ENCODE measurements at regions not wholly inside any gene's neighbourhood (a gene's known extent, or its start where the extent isn't known, plus 50 kb on each side); places are given as distances from the start of the nearest gene placed in this dataset.

- no peaks in the 10 kb centered on the region for H3K36me3 ChIP-seq (ENCODE audit: control insufficient read depth, insufficient read depth, low read length)
Measured at GRCh38 chrX:20461002-20461401, 194.3 kb upstream of the RPS6KA3 start.

GRCh38 chrX:20459410-20460350 is 193.0 kb upstream of the RPS6KA3 start:
- H3K4me3 Mint-ChIP-seq (ENCODE audit: unreplicated experiment) = no peak overlapping the region
- no peaks in the 10 kb centered on the region for H3K36me3 Mint-ChIP-seq (ENCODE audit: insufficient read depth, unreplicated experiment)
- no peaks in the 10 kb centered on the region for H3K4me1 Mint-ChIP-seq (ENCODE audit: low read depth, unreplicated experiment)
- no peak overlapping the region for H3K27ac Mint-ChIP-seq (ENCODE audit: unreplicated experiment)
- H3K4me1 ChIP-seq = no peaks in the 10 kb centered on the region
- intact Hi-C loops (cut with micrococcal nuclease; ENCODE audit: unreplicated experiment) = no loop called here
- POLR2A ChIA-PET = no interaction called here
- H3K9me3 Mint-ChIP-seq (ENCODE audit: unreplicated experiment) = no peaks in the 10 kb centered on the region
- H3K36me3 ChIP-seq (ENCODE audit: control insufficient read depth, insufficient read depth, low read length) = no peaks in the 10 kb centered on the region
- H3K27me3 ChIP-seq (replicated peaks; ENCODE audit: control insufficient read depth, insufficient read depth, low read length) = no peaks in the 10 kb centered on the region
- CTCF ChIA-PET = no interaction called here
- no peaks in the 10 kb centered on the region for H3K27me3 Mint-ChIP-seq (ENCODE audit: insufficient read depth, unreplicated experiment)
- no peak overlapping the region for H3K4me3 ChIP-seq (ENCODE audit: low read depth, low read length)
- no TSS peak for BruUV-seq (replicated peaks)
- TF ChIP-seq CTCF (IDR thresholded peaks at IDR 0.05; ENCODE audit: insufficient read depth in 1 of 2, low read depth in 1 of 2, low read length in 1 of 2, severe bottlenecking in 1 of 2, unreplicated experiment in 1 of 2) = no peak
- no peak for DNase-seq
- no peaks in the 10 kb centered on the region for H3K9me3 ChIP-seq

More at GRCh38 chrX:20461002-20461401, 194.3 kb upstream of the RPS6KA3 start:
- no peaks in the 10 kb centered on the region for H3K27me3 Mint-ChIP-seq (ENCODE audit: insufficient read depth, unreplicated experiment)
- no peak overlapping the region for H3K27ac Mint-ChIP-seq (ENCODE audit: unreplicated experiment)
- Histone ChIP-seq H3K27me3 (replicated peaks; ENCODE audit: control insufficient read depth, insufficient read depth, low read length) (no peaks in the 10 kb centered on the region), H3K9me3 (no peaks in the 10 kb centered on the region), H3K4me3 (ENCODE audit: low read depth, low read length) (no peak overlapping the region), H3K4me1 (no peaks in the 10 kb centered on the region)
- ChIA-PET POLR2A (no interaction called here), CTCF (no interaction called here)
- BruUV-seq (replicated peaks) = no TSS peak
- TF ChIP-seq CTCF (IDR thresholded peaks at IDR 0.05; ENCODE audit: insufficient read depth in 1 of 2, low read depth in 1 of 2, low read length in 1 of 2, severe bottlenecking in 1 of 2, unreplicated experiment in 1 of 2) = no peak
- H3K36me3 Mint-ChIP-seq (ENCODE audit: insufficient read depth, unreplicated experiment) = no peaks in the 10 kb centered on the region
- H3K4me3 Mint-ChIP-seq (ENCODE audit: unreplicated experiment) = no peak overlapping the region
- intact Hi-C loops (cut with micrococcal nuclease; ENCODE audit: unreplicated experiment) = no loop called here
- H3K9me3 Mint-ChIP-seq (ENCODE audit: unreplicated experiment) = no peaks in the 10 kb centered on the region
- no peak for DNase-seq
- no peaks in the 10 kb centered on the region for H3K4me1 Mint-ChIP-seq (ENCODE audit: low read depth, unreplicated experiment)

- no peaks in the 10 kb centered on the region for H3K36me3 Mint-ChIP-seq (ENCODE audit: insufficient read depth, unreplicated experiment)
- H3K27me3 Mint-ChIP-seq (ENCODE audit: insufficient read depth, unreplicated experiment) = no peaks in the 10 kb centered on the region
- Histone ChIP-seq H3K4me3 (ENCODE audit: low read depth, low read length) (no peak overlapping the region), H3K4me1 (no peaks in the 10 kb centered on the region), H3K9me3 (no peaks in the 10 kb centered on the region), H3K27me3 (replicated peaks; ENCODE audit: control insufficient read depth, insufficient read depth, low read length) (no peaks in the 10 kb centered on the region), H3K36me3 (ENCODE audit: control insufficient read depth, insufficient read depth, low read length) (no peaks in the 10 kb centered on the region)
- BruUV-seq (replicated peaks) = no TSS peak
- ChIA-PET CTCF (no interaction called here), POLR2A (no interaction called here)
- H3K27ac Mint-ChIP-seq (ENCODE audit: unreplicated experiment) = no peak overlapping the region
- H3K4me3 Mint-ChIP-seq (ENCODE audit: unreplicated experiment) = no peak overlapping the region
- DNase-seq = no peak
- intact Hi-C loops (cut with micrococcal nuclease; ENCODE audit: unreplicated experiment) = no loop called here
- no peaks in the 10 kb centered on the region for H3K9me3 Mint-ChIP-seq (ENCODE audit: unreplicated experiment)
- H3K4me1 Mint-ChIP-seq (ENCODE audit: low read depth, unreplicated experiment) = no peaks in the 10 kb centered on the region
- TF ChIP-seq CTCF (IDR thresholded peaks at IDR 0.05; ENCODE audit: insufficient read depth in 1 of 2, low read depth in 1 of 2, low read length in 1 of 2, severe bottlenecking in 1 of 2, unreplicated experiment in 1 of 2) = no peak
Measured at GRCh38 chrX:20456971-20457370, 190.3 kb upstream of the RPS6KA3 start.
